ENCODE measurements at regions not wholly inside any gene's neighbourhood (a gene's known extent, or its start where the extent isn't known, plus 50 kb on each side); places are given as distances from the start of the nearest gene placed in this dataset.
"Not testable (repeated sequence)": the region's sequence is repeated elsewhere in the genome, so short reads cannot be mapped to it uniquely, and the experiment has no call there.

DNA sequence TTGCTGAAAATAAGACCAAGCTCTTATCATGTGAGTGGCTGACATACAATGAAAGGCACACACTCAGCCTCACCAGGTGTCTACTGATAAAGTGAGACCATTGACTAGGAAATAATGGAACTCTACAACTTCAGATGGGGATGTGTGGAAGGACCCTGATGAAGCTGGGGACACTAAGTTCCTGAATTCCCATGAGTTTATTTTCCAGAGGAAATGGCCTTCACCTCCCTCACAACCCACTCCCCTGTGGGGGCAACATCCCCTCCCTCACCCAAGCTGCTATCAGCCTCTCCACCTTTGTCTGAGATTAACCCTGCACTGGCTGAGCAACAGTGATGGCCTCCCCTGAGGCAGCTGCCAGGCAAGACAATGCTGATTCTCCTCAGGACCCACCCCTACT, 55.2 kb upstream of the SMARCAD1 start (continued):
- TF ChIP-seq CENPX (CRISPR knock-in tag; IDR thresholded peaks at IDR 0.05) (no peak), BRD4 (CRISPR knock-in tag; IDR thresholded peaks at IDR 0.05) (no peak), FOXK1 (CRISPR knock-in tag; IDR thresholded peaks at IDR 0.05; ENCODE audit: borderline replicate concordance, low read depth) (no peak), ZBTB20 (CRISPR knock-in tag; IDR thresholded peaks at IDR 0.05; ENCODE audit: borderline replicate concordance, low read depth) (no peak), SRSF1 (optimal IDR thresholded peaks at IDR 0.05; ENCODE audit: low read depth, low read length) (no peak)
- TF ChIP-seq, protein P1, sequence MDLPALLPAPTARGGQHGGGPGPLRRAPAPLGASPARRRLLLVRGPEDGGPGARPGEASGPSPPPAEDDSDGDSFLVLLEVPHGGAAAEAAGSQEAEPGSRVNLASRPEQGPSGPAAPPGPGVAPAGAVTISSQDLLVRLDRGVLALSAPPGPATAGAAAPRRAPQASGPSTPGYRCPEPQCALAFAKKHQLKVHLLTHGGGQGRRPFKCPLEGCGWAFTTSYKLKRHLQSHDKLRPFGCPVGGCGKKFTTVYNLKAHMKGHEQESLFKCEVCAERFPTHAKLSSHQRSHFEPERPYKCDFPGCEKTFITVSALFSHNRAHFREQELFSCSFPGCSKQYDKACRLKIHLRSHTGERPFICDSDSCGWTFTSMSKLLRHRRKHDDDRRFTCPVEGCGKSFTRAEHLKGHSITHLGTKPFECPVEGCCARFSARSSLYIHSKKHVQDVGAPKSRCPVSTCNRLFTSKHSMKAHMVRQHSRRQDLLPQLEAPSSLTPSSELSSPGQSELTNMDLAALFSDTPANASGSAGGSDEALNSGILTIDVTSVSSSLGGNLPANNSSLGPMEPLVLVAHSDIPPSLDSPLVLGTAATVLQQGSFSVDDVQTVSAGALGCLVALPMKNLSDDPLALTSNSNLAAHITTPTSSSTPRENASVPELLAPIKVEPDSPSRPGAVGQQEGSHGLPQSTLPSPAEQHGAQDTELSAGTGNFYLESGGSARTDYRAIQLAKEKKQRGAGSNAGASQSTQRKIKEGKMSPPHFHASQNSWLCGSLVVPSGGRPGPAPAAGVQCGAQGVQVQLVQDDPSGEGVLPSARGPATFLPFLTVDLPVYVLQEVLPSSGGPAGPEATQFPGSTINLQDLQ (CRISPR knock-in tag; IDR thresholded peaks at IDR 0.05) = no peak

DNA sequence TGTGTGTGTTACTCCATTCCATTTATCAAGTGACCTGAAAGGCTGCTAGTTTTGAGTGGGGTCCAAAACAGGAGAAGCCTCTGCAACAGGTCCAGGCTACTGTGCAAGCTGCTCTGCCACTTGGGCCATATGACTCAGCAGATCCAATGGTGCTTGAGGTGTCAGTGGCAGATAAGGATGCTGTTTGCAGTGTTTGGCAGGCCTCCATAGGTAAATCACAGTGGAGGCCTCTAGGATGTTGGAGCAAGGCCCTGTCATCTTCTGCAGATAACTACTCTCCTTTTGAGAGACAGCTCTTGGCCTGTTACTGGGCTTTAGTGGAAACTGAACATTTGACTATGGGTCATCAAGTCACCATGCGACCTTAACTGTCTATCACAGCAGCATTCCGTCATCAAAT, 52.3 kb upstream of the SMARCAD1 start:
- POLR2A ChIA-PET; H3K36me3 ChIP-seq (replicated peaks in 1 of 2; ENCODE audit: control insufficient read depth in 1 of 2, insufficient read depth in 2 of 2, low read length in 2 of 2); FAIRE-seq; H3K9ac ChIP-seq (ENCODE audit: insufficient read depth, low read depth, low read length); H3K4me1 ChIP-seq (ENCODE audit: insufficient read depth, low read length); CTCF ChIA-PET (ENCODE audit: low intra/inter-chr PET ratio, low total read pairs); DNase-seq (ENCODE audit: low spot score); H3K4me3 ChIP-seq (replicated peaks in 1 of 3; ENCODE audit: insufficient read depth in 1 of 3, low read depth in 2 of 3, low read length in 3 of 3); H2AFZ ChIP-seq (ENCODE audit: low read length); H3K27me3 ChIP-seq (ENCODE audit: control insufficient read depth in 1 of 2, insufficient read depth in 2 of 2, low read length in 2 of 2); in situ Hi-C loops (cut with HindIII; ENCODE audit: extremely low pct_ligation_motif_present, low pct_unique_long_range_greater_than_20kb); H3K9me3 ChIP-seq (ENCODE audit: low read length); H3K4me2 ChIP-seq (ENCODE audit: low read depth, low read length); H3K27ac ChIP-seq (ENCODE audit: extremely low read length, insufficient read depth, low read length); H3K79me2 ChIP-seq (ENCODE audit: insufficient read depth, low read length); intact Hi-C loops (cut with micrococcal nuclease; ENCODE audit: unreplicated experiment); BruUV-seq (replicated peaks); ATAC-seq; H4K20me1 ChIP-seq (ENCODE audit: insufficient read depth, low read length): not testable (repeated sequence)
- 88% methylated on average over 2 of the region's 2 CpGs for WGBS (ENCODE audit: low lambda C conversion rate)

All from HepG2 (cell line).